ENCODE measurements at regions not wholly inside any gene's neighbourhood (a gene's known extent, or its start where the extent isn't known, plus 50 kb on each side); places are given as distances from the start of the nearest gene placed in this dataset.

GRCh38 chr15:70440416-70441138, 322.8 kb downstream of the UACA start:
- no peak for DNase-seq

GRCh38 chr15:70439880-70440279, 323.5 kb downstream of the UACA start:
- no peak for DNase-seq

- DNase-seq = no peak
Observed at GRCh38 chr15:70439304-70439877, 324.0 kb downstream of the UACA start.

- no peak for DNase-seq
Observed at GRCh38 chr15:70438776-70439175, 324.6 kb downstream of the UACA start.

- no peak for DNase-seq
Observed at GRCh38 chr15:70437882-70438451, 325.4 kb downstream of the UACA start.

- DNase-seq = no peak
Observed at GRCh38 chr15:70437089-70437488, 326.3 kb downstream of the UACA start.

GRCh38 chr15:70436428-70436827, 326.9 kb downstream of the UACA start:
- DNase-seq = no peak

GRCh38 chr15:70435872-70436271, 327.5 kb downstream of the UACA start:
- no peak for DNase-seq

GRCh38 chr15:70435369-70435768, 328.0 kb downstream of the UACA start:
- DNase-seq = no peak

GRCh38 chr15:70433586-70434324, 329.6 kb downstream of the UACA start:
- no peak for DNase-seq

- no peak for DNase-seq
Observed at GRCh38 chr15:70432924-70433495, 330.3 kb downstream of the UACA start.

- no peak for DNase-seq
Observed at GRCh38 chr15:70431854-70432253, 331.5 kb downstream of the UACA start.

- peak; percentile 54 for DNase-seq
Observed at GRCh38 chr15:70430069-70430468, 332.4 kb upstream of the TLE3 start.

- no peak for DNase-seq
Observed at GRCh38 chr15:70429056-70429722, 331.5 kb upstream of the TLE3 start.

- DNase-seq = no peak
Observed at GRCh38 chr15:70428211-70428822, 330.6 kb upstream of the TLE3 start.

GRCh38 chr15:70427167-70428120, 329.7 kb upstream of the TLE3 start:
- DNase-seq = no peak

- peak; percentile 11 for DNase-seq
Observed at GRCh38 chr15:70426096-70426821, 328.5 kb upstream of the TLE3 start.

GRCh38 chr15:70424937-70425411, 327.3 kb upstream of the TLE3 start:
- no peak for DNase-seq

- DNase-seq = no peak
Observed at GRCh38 chr15:70423267-70423666, 325.6 kb upstream of the TLE3 start.

GRCh38 chr15:70422342-70422741, 324.6 kb upstream of the TLE3 start:
- DNase-seq = no peak

All from HCEC 1CT (cell line).